Testis (tissue), 2 donors: ENCODE measurements at regions not wholly inside any gene's neighbourhood (a gene's known extent, or its start where the extent isn't known, plus 50 kb on each side); places are given as distances from the start of the nearest gene placed in this dataset.
"Not testable (repeated sequence)": the region's sequence is repeated elsewhere in the genome, so short reads cannot be mapped to it uniquely, and the experiment has no call there.

Source experiments
- POLR2A ChIP-seq: fragments of 450-650 bp; IDR thresholded peaks from one replicate; pipeline ENCODE4 v1.6.1; 2017; ENCODE audit warnings: antibody characterized with exemption, mild to moderate bottlenecking, moderate library complexity
- TF ChIP-seq, protein P1 (sequence below), 3 experiments: fragments of 450-650 bp in 2 of 3; fragments of 200-600 bp in 1 of 3; sonication (generic) in 1 of 3; IDR thresholded peaks; one replicate each; pipeline ENCODE4 v1.5.1; 2016 to 2019; ENCODE audit warnings: antibody characterized with exemption in 3 of 3, mild to moderate bottlenecking in 2 of 3, moderate library complexity in 1 of 3

DNA sequence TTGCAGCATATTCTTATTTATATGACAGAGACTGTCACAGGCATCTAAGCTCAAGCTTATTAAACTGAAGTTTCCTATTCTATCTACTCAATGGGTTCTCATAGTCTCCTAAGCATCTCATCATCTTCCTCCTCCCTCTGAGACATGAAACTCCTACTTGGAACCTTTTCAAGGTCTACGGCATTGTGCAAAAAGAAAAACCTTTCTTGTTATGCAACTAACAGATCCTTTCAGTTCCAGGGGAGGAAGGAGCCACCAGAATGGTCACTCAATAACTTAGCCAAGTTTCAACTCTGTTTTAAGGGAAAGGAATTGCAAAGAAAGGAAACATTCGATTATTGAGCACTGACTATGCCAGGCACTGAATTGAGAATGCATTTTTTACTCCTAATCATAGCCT is 98.1 kb upstream of the RRN3 start:
- TF ChIP-seq, protein P1, sequence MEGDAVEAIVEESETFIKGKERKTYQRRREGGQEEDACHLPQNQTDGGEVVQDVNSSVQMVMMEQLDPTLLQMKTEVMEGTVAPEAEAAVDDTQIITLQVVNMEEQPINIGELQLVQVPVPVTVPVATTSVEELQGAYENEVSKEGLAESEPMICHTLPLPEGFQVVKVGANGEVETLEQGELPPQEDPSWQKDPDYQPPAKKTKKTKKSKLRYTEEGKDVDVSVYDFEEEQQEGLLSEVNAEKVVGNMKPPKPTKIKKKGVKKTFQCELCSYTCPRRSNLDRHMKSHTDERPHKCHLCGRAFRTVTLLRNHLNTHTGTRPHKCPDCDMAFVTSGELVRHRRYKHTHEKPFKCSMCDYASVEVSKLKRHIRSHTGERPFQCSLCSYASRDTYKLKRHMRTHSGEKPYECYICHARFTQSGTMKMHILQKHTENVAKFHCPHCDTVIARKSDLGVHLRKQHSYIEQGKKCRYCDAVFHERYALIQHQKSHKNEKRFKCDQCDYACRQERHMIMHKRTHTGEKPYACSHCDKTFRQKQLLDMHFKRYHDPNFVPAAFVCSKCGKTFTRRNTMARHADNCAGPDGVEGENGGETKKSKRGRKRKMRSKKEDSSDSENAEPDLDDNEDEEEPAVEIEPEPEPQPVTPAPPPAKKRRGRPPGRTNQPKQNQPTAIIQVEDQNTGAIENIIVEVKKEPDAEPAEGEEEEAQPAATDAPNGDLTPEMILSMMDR (IDR thresholded peaks at IDR 0.05) = not testable (repeated sequence)
- not testable (repeated sequence) for TF ChIP-seq POLR2A
